Hepatocyte (in vitro differentiated cells): ENCODE measurements at regions not wholly inside any gene's neighbourhood (a gene's known extent, or its start where the extent isn't known, plus 50 kb on each side); places are given as distances from the start of the nearest gene placed in this dataset.
"Not testable (repeated sequence)": the region's sequence is repeated elsewhere in the genome, so short reads cannot be mapped to it uniquely, and the experiment has no call there.

Source experiments
- EZH2 ChIP-seq: fragments of 200-600 bp; sonication (generic); IDR thresholded peaks from 2 replicates; pipeline ENCODE4 v1.6.1; 2016; ENCODE audit warnings: antibody characterized with exemption, mild to moderate bottlenecking, borderline replicate concordance
- TF ChIP-seq, protein P1 (sequence below): fragments of 200-600 bp; sonication (generic); IDR thresholded peaks from 2 replicates; pipeline ENCODE4 v1.5.1; 2016; ENCODE audit warnings: antibody characterized with exemption, mild to moderate bottlenecking; ENCODE audit not compliant: poor library complexity

- TF ChIP-seq, protein P1, sequence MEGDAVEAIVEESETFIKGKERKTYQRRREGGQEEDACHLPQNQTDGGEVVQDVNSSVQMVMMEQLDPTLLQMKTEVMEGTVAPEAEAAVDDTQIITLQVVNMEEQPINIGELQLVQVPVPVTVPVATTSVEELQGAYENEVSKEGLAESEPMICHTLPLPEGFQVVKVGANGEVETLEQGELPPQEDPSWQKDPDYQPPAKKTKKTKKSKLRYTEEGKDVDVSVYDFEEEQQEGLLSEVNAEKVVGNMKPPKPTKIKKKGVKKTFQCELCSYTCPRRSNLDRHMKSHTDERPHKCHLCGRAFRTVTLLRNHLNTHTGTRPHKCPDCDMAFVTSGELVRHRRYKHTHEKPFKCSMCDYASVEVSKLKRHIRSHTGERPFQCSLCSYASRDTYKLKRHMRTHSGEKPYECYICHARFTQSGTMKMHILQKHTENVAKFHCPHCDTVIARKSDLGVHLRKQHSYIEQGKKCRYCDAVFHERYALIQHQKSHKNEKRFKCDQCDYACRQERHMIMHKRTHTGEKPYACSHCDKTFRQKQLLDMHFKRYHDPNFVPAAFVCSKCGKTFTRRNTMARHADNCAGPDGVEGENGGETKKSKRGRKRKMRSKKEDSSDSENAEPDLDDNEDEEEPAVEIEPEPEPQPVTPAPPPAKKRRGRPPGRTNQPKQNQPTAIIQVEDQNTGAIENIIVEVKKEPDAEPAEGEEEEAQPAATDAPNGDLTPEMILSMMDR: not testable (repeated sequence)
- TF ChIP-seq EZH2: not testable (repeated sequence)
Observed at GRCh38 chr15:95043236-95043932, 812.0 kb downstream of the MCTP2 start.
